Neural cell (in vitro differentiated cells): ENCODE measurements at regions not wholly inside any gene's neighbourhood (a gene's known extent, or its start where the extent isn't known, plus 50 kb on each side); places are given as distances from the start of the nearest gene placed in this dataset.

Experiments
- CTCF ChIP-seq: fragments of 450-650 bp; IDR thresholded peaks from 2 replicates; pipeline ENCODE4 v1.5.1; 2014; ENCODE audit warnings: antibody characterized with exemption, mild to moderate bottlenecking, moderate library complexity; ENCODE audit not compliant: poor library complexity, severe bottlenecking
- EP300 ChIP-seq: fragments of 450-650 bp; conservative IDR thresholded peaks from 2 replicates; pipeline ENCODE4 v1.6.1; 2014; ENCODE audit warnings: antibody characterized with exemption, mild to moderate bottlenecking, moderate library complexity; ENCODE audit not compliant: poor library complexity, severe bottlenecking
- EZH2 ChIP-seq: fragments of 200-600, 300-800 bp; shearing (Covaris generic), sonication (generic); IDR thresholded peaks from 2 replicates; pipeline ENCODE4 v1.6.1; 2014; ENCODE audit warnings: antibody characterized with exemption, low read length, borderline replicate concordance, mild to moderate bottlenecking; ENCODE audit not compliant: insufficient read depth, poor library complexity, severe bottlenecking
- POLR2AphosphoS5 ChIP-seq: IDR thresholded peaks from 2 replicates; pipeline ENCODE4 v1.6.1; 2012
- RAD21 ChIP-seq: fragments of 450-650 bp; conservative IDR thresholded peaks from 2 replicates; pipeline ENCODE4 v1.6.1; 2014; ENCODE audit warnings: antibody characterized with exemption, mild to moderate bottlenecking, moderate library complexity
- SMC3 ChIP-seq: fragments of 450-650 bp; conservative IDR thresholded peaks from 2 replicates; pipeline ENCODE4 v1.6.1; 2014; ENCODE audit warnings: antibody characterized with exemption, mild to moderate bottlenecking, moderate library complexity; ENCODE audit not compliant: poor library complexity
- TAF1 ChIP-seq: IDR thresholded peaks from 2 replicates; pipeline ENCODE4 v1.6.1; 2012; ENCODE audit warnings: low read depth
- TF ChIP-seq, protein P1 (sequence below): IDR thresholded peaks from 2 replicates; pipeline ENCODE4 v1.6.1; 2012; ENCODE audit warnings: borderline replicate concordance

DNA sequence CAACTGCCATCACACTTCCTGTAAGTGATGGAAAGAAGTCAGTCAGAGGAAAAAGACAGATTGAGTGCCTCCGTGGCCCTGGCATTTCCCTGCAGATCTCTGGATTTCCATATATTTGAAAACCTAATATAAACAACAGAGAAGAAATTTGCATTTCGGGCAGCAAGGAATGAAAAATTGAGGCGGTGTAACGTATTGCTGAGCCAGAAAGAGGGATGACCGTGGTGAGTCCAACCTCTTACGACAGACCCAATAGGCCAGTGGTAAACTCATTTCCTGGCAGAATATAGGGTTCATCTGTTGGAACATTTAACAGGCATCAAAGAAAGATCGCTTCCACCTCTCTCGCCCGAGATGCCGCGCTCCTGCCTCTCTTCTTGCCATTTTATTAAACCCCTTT is 336.5 kb downstream of the MIAT start:
- TF ChIP-seq POLR2AphosphoS5 (no peak), CTCF (no peak), SMC3 (no peak), EZH2 (no peak), EP300 (no peak), TAF1 (no peak), RAD21 (no peak)
- TF ChIP-seq, protein P1, sequence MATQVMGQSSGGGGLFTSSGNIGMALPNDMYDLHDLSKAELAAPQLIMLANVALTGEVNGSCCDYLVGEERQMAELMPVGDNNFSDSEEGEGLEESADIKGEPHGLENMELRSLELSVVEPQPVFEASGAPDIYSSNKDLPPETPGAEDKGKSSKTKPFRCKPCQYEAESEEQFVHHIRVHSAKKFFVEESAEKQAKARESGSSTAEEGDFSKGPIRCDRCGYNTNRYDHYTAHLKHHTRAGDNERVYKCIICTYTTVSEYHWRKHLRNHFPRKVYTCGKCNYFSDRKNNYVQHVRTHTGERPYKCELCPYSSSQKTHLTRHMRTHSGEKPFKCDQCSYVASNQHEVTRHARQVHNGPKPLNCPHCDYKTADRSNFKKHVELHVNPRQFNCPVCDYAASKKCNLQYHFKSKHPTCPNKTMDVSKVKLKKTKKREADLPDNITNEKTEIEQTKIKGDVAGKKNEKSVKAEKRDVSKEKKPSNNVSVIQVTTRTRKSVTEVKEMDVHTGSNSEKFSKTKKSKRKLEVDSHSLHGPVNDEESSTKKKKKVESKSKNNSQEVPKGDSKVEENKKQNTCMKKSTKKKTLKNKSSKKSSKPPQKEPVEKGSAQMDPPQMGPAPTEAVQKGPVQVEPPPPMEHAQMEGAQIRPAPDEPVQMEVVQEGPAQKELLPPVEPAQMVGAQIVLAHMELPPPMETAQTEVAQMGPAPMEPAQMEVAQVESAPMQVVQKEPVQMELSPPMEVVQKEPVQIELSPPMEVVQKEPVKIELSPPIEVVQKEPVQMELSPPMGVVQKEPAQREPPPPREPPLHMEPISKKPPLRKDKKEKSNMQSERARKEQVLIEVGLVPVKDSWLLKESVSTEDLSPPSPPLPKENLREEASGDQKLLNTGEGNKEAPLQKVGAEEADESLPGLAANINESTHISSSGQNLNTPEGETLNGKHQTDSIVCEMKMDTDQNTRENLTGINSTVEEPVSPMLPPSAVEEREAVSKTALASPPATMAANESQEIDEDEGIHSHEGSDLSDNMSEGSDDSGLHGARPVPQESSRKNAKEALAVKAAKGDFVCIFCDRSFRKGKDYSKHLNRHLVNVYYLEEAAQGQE: no peak
